Gastrocnemius medialis (tissue), 4 donors: ENCODE measurements at regions not wholly inside any gene's neighbourhood (a gene's known extent, or its start where the extent isn't known, plus 50 kb on each side); places are given as distances from the start of the nearest gene placed in this dataset.

Experiments used
- CTCF ChIP-seq, 5 experiments: fragments of 450-650 bp in 3 of 5; fragments of 200-600 bp in 2 of 5; sonication (generic) in 2 of 5; IDR thresholded peaks in 4 of 5; conservative IDR thresholded peaks in 1 of 5; 1 replicate in 4 of 5; 2 replicates in 1 of 5; pipeline ENCODE4 v1.5.1; 2016 to 2019; ENCODE audit warnings: antibody characterized with exemption in 5 of 5, mild to moderate bottlenecking in 3 of 5, moderate library complexity in 3 of 5
- POLR2A ChIP-seq, 2 donors: fragments of 450-650 bp; IDR thresholded peaks; one replicate each; pipeline ENCODE4 v1.6.1; 2017; ENCODE audit warnings: antibody characterized with exemption in 2 of 2, mild to moderate bottlenecking in 2 of 2, moderate library complexity in 2 of 2

GRCh38 chr3:144989807-144990206 lies 1018.2 kb downstream of the DIPK2A start:
- TF ChIP-seq POLR2A (IDR thresholded peaks at IDR 0.05), result no peak
- no peak for TF ChIP-seq CTCF (IDR thresholded peaks at IDR 0.05 in 4 of 5, conservative IDR thresholded peaks at IDR 0.05 in 1 of 5)
